Muscle layer of duodenum (tissue), 2 donors: ENCODE measurements at regions not wholly inside any gene's neighbourhood (a gene's known extent, or its start where the extent isn't known, plus 50 kb on each side); places are given as distances from the start of the nearest gene placed in this dataset.

ENCODE experiments used
- H3K27ac ChIP-seq: one replicate; pipeline ENCODE4 v1.7.0; 2013; ENCODE audit warnings: mild to moderate bottlenecking, low read length
- H3K27me3 ChIP-seq: one replicate; pipeline ENCODE4 v1.7.0; 2013; ENCODE audit warnings: low read depth, mild to moderate bottlenecking, control low read depth, low read length
- H3K36me3 ChIP-seq, 2 donors: one replicate each; pipeline ENCODE4 v1.7.0; 2013; ENCODE audit warnings: low read length in 2 of 2, control low read depth in 1 of 2, mild to moderate bottlenecking in 1 of 2; ENCODE audit not compliant: insufficient read depth in 2 of 2, control insufficient read depth in 1 of 2
- H3K4me1 ChIP-seq, 2 donors: one replicate each; pipeline ENCODE4 v1.7.0; 2013; ENCODE audit warnings: low read length in 2 of 2, mild to moderate bottlenecking in 2 of 2, control low read depth in 1 of 2, moderate library complexity in 1 of 2; ENCODE audit not compliant: insufficient read depth in 2 of 2, control insufficient read depth in 1 of 2
- H3K4me3 ChIP-seq, 2 donors: one replicate each; pipeline ENCODE4 v1.7.0; 2013; ENCODE audit warnings: low read length in 2 of 2, low read depth in 1 of 2, mild to moderate bottlenecking in 1 of 2
- H3K9me3 ChIP-seq, 2 donors: one replicate each; pipeline ENCODE4 v1.7.0; 2013; ENCODE audit warnings: low read length in 2 of 2, control low read depth in 1 of 2, mild to moderate bottlenecking in 1 of 2; ENCODE audit not compliant: control insufficient read depth in 1 of 2
- donor health status: healthy.

DNA sequence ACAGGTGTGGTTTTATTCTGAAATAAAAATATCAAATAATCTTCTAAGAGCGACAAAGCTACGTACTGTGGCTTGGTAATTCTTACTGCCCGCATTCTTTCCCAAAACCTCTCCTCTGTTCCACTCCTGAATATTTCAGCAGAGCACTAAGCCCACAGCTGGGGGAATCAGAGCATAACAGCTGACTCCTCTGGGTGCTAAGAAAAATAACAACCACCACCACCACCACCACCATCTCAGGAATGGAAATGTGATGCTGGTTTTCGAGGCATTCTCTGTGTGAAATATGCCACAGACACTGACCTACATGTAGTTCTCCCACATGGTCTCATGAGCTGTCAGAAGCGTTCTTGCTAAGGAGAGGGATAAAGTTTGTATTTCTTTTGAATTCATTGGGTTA is 183.7 kb downstream of the BMP4 start:
- H3K9me3 ChIP-seq: no peaks in the 10 kb centered on the region
- H3K4me1 ChIP-seq: no peaks in the 10 kb centered on the region
- no peak overlapping the region for H3K27ac ChIP-seq
- no peak overlapping the region for H3K4me3 ChIP-seq
- no peaks in the 10 kb centered on the region for H3K27me3 ChIP-seq
- no peaks in the 10 kb centered on the region for H3K36me3 ChIP-seq

DNA sequence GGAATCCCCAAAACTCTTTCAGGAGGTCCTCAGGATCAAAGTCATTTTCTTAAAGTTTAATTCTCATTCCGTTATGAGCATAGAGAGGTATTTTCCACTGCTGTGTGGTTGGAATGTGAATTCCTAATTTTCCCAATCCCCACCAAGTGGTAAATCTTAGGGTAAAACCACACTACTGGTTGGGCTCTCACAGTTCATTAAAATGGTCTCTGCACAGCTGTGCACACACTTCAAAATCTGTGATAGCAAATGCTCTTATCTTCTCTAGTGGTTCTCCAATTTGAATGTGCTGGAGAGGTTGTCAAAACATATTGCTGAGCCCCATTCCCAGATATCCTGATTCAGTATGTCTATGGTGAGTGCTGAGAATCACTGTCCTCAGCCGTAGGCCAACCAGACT is 189.1 kb downstream of the BMP4 start:
- H3K4me1 ChIP-seq: no peaks in the 10 kb centered on the region
- H3K36me3 ChIP-seq: no peaks in the 10 kb centered on the region
- no peaks in the 10 kb centered on the region for H3K27me3 ChIP-seq
- no peak overlapping the region for H3K4me3 ChIP-seq
- no peak overlapping the region for H3K27ac ChIP-seq
- no peaks in the 10 kb centered on the region for H3K9me3 ChIP-seq

DNA sequence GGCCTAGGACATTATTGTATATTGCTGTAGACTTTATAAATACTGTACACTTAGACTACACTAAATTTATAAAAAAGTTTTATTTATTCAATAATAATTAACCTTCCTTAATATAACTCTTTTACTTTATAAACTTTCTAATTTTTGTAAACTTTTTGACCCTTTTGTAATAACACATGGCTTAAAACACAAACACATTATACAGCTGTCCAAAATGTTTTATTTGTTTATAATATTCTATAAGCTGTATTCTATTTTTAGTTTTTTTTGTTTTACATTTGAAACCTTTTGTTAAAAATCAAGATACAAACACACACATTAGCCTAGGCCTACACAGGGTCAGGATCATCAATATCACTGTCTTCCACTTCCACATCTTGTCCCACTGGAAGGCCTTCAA is 190.0 kb downstream of the BMP4 start:
- Histone ChIP-seq H3K27me3 (no peaks in the 10 kb centered on the region), H3K27ac (no peak overlapping the region), H3K36me3 (no peaks in the 10 kb centered on the region), H3K4me3 (no peak overlapping the region), H3K4me1 (no peaks in the 10 kb centered on the region), H3K9me3 (peaks cover 0 to 1% of the 10 kb centered on the region in 2 donors)

DNA sequence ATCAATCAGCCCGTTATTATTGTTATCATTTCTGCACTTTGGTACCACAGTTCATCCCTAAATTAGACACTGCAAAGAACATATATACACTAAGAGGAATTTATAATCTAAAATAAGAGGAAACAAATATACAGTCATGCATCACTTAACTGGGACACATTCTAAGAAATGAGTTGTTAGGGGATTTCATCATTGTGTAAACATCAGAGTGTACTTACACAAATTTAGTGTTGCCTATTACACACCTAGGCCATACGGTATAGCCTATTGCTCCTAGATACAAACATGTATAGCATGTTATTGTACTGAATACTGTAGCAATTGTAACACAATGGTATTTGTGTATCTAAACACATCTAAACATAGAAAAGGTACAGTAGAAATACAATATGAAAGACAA is 190.5 kb downstream of the BMP4 start:
- no peak overlapping the region for H3K27ac ChIP-seq
- no peaks in the 10 kb centered on the region for H3K36me3 ChIP-seq
- peaks cover 0 to 5% of the 10 kb centered on the region in 2 donors for H3K9me3 ChIP-seq
- no peaks in the 10 kb centered on the region for H3K27me3 ChIP-seq
- H3K4me3 ChIP-seq: no peak overlapping the region
- no peaks in the 10 kb centered on the region for H3K4me1 ChIP-seq

DNA sequence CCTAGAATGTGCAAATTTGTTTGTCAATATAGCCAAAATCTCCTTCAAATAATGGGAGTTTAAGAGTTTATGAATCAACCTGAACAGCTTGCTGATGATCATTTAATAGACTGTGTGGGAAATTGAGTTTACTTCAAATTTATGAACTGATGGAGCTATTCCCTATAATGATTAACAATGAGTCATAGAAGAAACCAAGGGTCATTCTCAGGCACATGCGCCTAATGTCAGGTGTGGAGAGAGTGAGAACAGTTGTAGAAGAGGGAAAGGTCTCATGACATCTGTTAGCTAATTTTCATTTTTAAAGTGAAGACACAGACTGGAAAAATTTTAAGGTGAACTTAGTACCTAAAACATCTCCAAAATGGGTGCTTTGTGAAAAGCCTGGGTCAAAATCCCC is 191.8 kb downstream of the BMP4 start:
- no peaks in the 10 kb centered on the region for H3K27me3 ChIP-seq
- H3K9me3 ChIP-seq: peaks cover 0 to 7% of the 10 kb centered on the region in 2 donors
- H3K36me3 ChIP-seq: no peaks in the 10 kb centered on the region
- H3K27ac ChIP-seq: no peak overlapping the region
- H3K4me3 ChIP-seq: no peak overlapping the region
- H3K4me1 ChIP-seq: no peaks in the 10 kb centered on the region

DNA sequence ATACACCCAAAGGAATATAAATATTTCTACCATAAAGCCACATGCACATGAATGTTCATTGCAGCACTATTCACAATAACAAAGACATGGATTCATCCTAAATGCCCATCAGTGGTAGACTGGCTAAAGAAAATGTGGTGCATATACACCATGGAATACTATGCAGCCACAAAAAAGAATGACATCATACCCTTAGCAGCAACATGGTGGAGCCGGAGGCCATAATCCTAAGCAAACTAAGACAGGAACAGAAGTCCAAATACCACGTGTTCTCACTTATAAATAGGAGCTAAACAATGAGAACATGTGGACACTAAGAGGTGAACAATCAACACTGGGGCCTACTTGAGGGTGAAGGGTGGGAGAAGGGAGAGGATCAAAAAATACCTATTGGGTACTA is 198.5 kb downstream of the BMP4 start:
- H3K27ac ChIP-seq: no peak overlapping the region
- no peaks in the 10 kb centered on the region for H3K4me1 ChIP-seq
- H3K4me3 ChIP-seq: no peak overlapping the region
- H3K9me3 ChIP-seq: peaks cover 0 to 13% of the 10 kb centered on the region in 2 donors
- H3K36me3 ChIP-seq: no peaks in the 10 kb centered on the region
- no peaks in the 10 kb centered on the region for H3K27me3 ChIP-seq

DNA sequence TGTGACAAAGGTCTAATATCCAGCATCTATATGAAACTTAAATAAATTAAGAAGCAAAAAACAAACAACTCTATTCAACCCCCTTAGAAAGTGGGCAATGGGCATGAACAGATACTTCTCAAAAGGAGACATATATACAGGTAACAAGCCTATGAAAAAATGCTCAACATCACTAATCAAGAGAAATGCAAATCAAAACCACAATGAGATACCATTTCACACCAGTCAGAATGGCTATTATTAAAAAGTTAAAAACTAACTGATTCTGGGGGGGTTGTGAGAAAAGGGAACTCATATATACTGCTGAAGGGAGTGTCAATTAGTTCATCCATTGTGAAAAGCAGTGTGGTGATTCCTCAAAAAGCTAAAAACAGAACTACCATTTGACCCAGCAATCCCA is 198.9 kb downstream of the BMP4 start:
- Histone ChIP-seq H3K9me3 (peaks cover 0 to 13% of the 10 kb centered on the region in 2 donors), H3K4me1 (no peaks in the 10 kb centered on the region), H3K4me3 (no peak overlapping the region), H3K36me3 (no peaks in the 10 kb centered on the region), H3K27me3 (no peaks in the 10 kb centered on the region), H3K27ac (no peak overlapping the region)

DNA sequence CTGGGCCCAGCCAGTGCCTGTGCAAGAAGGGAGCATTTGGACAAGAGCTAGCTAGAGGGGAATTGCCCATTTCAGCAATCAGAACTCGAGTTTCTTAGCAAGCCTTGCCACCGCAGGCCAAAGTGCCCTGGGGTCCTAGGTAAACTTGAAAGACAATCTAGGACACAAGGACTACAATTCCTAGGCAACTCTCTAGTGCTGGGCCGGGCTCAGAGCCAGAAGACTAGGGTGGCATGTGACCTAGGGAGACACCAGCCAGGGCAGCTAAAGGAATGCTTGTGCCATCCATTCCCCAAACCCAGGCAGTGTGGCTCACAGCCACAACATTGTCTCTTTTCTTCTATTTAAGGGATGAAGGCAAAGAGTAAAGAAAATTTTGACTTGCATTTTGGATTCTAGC is 205.0 kb downstream of the BMP4 start:
- no peaks in the 10 kb centered on the region for H3K9me3 ChIP-seq
- no peak overlapping the region for H3K4me3 ChIP-seq
- no peaks in the 10 kb centered on the region for H3K27me3 ChIP-seq
- no peaks in the 10 kb centered on the region for H3K36me3 ChIP-seq
- H3K4me1 ChIP-seq: no peaks in the 10 kb centered on the region
- H3K27ac ChIP-seq: no peak overlapping the region

DNA sequence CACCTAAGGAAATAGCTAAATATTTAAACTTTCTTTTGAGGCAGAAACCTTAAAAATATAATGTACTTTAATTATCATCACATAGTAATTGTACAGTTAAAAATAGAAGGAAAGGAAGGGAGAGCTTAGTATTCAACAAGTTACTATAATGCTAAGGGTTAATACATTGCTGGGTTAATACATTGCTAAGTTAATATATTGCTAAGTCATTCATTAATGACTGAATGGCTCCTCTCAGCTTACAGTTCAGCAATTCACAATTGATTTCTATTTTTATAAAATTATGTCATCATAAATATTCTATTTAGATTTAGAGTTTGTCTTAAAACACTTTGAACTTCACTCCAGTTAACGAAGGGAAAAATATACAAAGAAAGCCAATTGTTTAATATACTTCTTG is 207.9 kb downstream of the BMP4 start:
- Histone ChIP-seq H3K36me3 (no peaks in the 10 kb centered on the region), H3K4me3 (no peak overlapping the region), H3K27me3 (no peaks in the 10 kb centered on the region), H3K4me1 (no peaks in the 10 kb centered on the region), H3K27ac (no peak overlapping the region), H3K9me3 (no peaks in the 10 kb centered on the region)

DNA sequence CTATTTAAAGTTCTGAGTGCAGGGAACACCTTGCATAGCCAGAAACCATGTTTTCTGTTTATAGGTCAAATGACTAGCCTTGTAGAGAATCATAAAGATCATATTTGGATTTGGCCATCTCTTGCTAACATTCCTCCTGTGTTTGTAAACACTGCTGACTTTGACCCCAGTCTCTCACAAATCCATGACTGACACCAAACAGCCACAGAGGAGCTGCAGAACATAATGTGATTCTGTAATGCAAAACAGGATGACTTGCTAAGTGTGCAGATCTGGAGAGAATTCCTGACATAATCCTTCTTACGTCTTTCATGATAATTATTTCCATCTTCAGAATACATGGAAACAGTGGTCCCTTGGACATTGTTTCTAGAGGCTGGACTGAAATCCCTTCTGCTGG is 211.8 kb downstream of the BMP4 start:
- no peaks in the 10 kb centered on the region for H3K9me3 ChIP-seq
- no peaks in the 10 kb centered on the region for H3K27me3 ChIP-seq
- H3K36me3 ChIP-seq: no peaks in the 10 kb centered on the region
- H3K4me1 ChIP-seq: no peaks in the 10 kb centered on the region
- H3K4me3 ChIP-seq: no peak overlapping the region
- no peak overlapping the region for H3K27ac ChIP-seq

DNA sequence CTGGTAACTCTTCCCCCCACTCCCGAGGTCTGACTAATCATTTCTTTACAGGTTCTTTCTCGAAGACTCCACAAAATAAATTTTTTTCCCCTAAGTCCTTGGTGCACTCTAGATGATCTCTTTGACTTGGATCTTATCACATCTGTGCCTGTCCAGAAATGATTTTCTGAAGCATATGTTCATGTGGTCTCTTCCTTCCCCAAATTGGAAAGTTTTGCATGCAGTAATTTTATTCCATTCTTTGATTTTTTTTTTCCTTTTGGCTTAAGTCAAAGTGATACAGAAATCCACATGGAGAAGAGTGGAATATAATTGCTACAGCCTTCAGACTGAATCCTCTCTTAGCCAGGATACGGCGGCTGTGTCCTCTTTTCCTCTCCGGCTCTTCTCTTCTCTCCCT is 213.3 kb downstream of the BMP4 start:
- no peaks in the 10 kb centered on the region for H3K36me3 ChIP-seq
- no peaks in the 10 kb centered on the region for H3K4me1 ChIP-seq
- no peak overlapping the region for H3K4me3 ChIP-seq
- H3K27ac ChIP-seq: no peak overlapping the region
- H3K9me3 ChIP-seq: no peaks in the 10 kb centered on the region
- H3K27me3 ChIP-seq: no peaks in the 10 kb centered on the region

DNA sequence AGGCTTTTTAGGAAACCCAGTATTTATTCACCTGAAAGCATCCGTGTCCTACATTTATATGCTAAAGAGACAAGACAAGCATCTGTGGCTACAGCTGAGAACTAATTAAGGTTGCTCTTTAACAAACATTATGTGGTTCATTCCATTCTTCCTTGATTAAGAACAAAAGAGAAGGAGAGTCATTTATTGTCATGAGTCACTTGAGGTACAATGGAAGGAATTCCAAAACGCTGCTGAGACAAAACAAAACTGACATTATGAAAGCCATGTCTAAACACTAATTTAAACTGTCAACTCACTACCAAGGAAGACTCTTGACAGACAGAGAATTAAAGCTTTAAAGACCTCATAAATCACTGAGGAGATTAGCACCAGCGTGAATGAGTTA is 214.4 kb downstream of the BMP4 start:
- H3K9me3 ChIP-seq: no peaks in the 10 kb centered on the region
- H3K27ac ChIP-seq: no peak overlapping the region
- no peaks in the 10 kb centered on the region for H3K4me1 ChIP-seq
- H3K36me3 ChIP-seq: no peaks in the 10 kb centered on the region
- H3K27me3 ChIP-seq: no peaks in the 10 kb centered on the region
- H3K4me3 ChIP-seq: no peak overlapping the region
